ENCODE measurements at regions not wholly inside any gene's neighbourhood (a gene's known extent, or its start where the extent isn't known, plus 50 kb on each side); places are given as distances from the start of the nearest gene placed in this dataset.
A peak's percentile ranks its signal among the peaks of the same experiment; 100 is the strongest.
"Not testable (repeated sequence)": the region's sequence is repeated elsewhere in the genome, so short reads cannot be mapped to it uniquely, and the experiment has no call there.

DNA sequence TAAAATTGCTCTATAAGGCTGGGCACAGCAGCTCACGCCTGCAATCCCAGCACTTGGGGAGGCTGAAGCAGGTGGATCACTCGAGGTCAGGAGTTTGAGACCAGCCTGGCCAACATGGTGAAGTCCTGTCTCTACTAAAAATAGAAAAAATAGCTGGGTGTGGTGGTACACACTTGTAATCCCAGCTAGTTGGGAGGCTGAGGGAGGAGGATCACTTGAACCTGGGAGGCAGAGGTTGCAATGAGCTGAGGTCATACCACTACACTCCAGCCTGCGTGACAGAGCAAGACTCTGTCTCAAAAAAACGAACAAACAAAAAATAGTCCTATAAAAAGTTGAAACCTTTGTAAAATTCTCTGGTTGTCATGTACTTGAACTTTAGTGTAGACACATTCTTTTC is 93.0 kb upstream of the KIF26B start:
- DNase-seq (ENCODE audit: low read depth): not testable (repeated sequence)

- DNase-seq (ENCODE audit: low read depth): peak; percentile 66
Measured at GRCh38 chr1:245060684-245061374, 94.0 kb upstream of the KIF26B start.

GRCh38 chr1:245059806-245060424 is 94.9 kb upstream of the KIF26B start:
- DNase-seq (ENCODE audit: low read depth): no peak

DNA sequence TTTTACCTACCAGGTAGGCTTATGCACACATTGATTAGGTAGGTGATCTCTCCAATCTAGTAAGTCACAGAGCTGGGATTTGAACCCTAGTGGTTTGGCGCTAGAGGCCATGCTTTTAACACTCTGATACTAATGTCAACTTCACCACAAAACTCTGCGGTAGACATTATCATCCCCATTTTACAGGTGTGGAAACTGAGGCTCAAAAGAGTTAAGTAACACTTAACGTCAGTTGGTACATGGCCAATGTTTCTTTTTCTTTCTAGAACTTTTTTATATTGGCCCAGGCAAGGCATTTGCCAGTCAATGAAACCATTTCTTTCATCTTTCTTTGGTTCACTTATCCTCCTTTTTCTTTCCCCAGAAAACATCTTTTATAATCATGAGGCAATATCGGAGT is 95.9 kb upstream of the KIF26B start:
- DNase-seq (ENCODE audit: low read depth): no peak

DNA sequence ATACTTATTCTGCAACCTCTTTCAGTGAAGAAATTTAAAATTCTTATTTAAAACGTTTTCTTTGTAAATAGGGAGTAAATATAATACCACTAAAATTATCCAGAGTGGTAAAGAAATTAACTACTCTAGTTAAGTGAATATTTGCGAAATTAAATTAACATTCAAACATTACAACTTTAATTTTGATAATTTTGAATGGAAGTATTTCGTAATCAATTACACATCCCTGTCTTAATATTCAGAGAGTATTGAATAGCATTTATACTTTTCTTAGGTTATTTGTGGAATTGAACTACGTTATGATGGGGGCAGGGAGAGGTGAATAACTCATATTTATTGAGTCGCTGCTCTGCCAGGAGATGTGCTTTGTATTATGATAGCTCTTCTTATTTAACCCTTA is 96.3 kb upstream of the KIF26B start:
- no peak for DNase-seq (ENCODE audit: low read depth)

DNA sequence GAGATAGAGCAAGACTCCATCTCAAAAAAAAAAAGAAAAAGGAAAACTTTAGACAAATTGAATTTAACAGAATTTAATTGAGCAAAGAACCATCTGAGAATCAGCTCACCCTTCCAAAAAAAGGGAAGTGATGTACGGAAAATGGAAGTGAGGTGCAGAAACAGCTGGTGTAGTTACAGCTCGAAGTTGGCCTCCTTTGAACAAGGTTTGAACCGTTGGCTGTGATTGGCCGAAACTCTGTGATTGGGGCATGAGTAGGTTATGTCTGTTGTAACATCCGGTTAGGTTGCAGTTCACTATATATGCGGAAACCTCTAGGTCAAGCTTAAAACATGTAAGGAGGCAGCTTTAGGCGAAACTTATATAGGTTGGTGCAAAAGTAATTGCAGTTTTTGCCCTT is 97.9 kb upstream of the KIF26B start:
- no peak for DNase-seq (ENCODE audit: low read depth)

GRCh38 chr1:245056296-245056695 is 98.5 kb upstream of the KIF26B start:
- DNase-seq (ENCODE audit: low read depth): not testable (repeated sequence)

GRCh38 chr1:245055752-245056151 is 99.0 kb upstream of the KIF26B start:
- DNase-seq (ENCODE audit: low read depth): no peak

- no peak for DNase-seq (ENCODE audit: low read depth)
Measured at GRCh38 chr1:245054507-245055270, 100.1 kb upstream of the KIF26B start.

- no peak for DNase-seq (ENCODE audit: low read depth)
Measured at GRCh38 chr1:245054105-245054504, 100.7 kb upstream of the KIF26B start.

DNA sequence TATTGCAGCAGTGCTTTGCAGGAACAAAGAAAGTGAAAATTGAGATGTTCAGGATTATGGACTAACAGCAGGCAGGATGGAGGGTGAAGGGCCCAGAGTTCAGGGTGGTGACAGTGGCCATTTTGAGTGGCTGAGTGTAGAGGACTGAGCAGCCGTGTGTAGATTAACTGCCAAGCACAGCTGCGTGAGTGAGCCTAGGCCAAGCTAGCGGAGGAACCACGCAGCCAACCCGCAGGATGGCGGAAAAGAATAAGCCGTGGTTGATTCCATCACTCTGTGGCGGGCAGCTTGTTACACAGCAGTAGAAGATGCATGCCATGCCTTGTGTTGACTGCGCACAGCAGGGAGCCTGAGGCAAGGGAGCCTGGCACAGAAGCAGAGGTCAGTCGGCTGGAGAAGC is 102.5 kb upstream of the KIF26B start:
- no peak for DNase-seq (ENCODE audit: low read depth)

- no peak for DNase-seq (ENCODE audit: low read depth)
Measured at GRCh38 chr1:245051349-245052221, 103.2 kb upstream of the KIF26B start.

GRCh38 chr1:245046769-245047168 is 108.0 kb upstream of the KIF26B start:
- no peak for DNase-seq (ENCODE audit: low read depth)

GRCh38 chr1:245046315-245046714 is 108.5 kb upstream of the KIF26B start:
- no peak for DNase-seq (ENCODE audit: low read depth)

DNA sequence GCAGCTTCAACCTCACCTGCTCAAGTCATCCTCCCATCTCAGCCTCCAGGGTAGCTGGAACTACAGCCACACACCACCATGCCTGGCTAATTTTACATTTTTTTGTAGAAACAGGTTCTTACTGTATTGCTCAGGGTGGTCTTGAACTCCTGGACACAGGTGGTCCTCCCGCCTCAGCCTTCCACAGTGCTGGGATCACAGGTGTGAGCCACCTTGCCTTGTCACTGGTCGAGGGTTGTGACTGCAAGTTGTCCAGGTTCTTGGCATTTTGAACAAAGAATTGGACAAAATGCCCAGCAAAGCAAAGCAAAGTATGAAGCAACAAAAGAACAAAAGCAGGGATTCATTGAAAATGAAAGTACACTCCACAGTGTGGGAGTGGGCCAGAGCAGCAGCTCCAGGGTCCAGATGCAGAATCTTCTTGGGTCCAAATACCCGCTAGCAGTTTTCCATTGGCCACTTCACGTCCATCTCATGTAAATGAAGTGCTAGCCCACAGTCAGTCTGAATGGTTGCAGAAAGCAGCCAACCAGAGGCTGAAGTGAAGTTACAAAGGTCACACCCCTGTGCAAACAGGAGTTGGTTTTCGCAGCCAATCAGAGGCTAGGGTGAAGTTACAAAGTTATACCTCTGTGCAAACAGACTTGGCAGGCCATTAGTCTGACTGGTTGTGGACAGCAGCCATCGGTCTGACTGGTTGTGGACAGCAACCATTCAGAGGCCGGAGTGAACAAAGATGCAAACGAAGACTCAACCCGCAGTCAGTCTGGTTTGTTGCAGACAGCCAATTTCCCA is 109.5 kb upstream of the KIF26B start:
- peak; percentile 6 for DNase-seq (ENCODE audit: low read depth)

DNA sequence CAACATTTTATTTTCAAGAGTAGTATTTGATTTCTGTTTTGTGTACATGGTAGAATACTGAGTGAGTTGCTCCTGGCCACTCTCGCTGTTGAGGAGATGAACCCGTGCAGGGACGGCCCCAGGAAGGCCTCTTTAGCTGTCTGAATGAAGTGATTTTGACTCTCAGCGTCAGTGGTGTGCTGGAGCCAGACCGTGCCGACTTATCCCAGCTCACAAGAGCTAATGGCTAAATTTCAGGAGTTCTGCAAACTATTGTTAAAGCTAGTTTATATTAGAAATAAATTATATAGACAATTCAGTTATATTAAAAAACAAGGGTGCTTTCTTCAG is 111.2 kb upstream of the KIF26B start:
- no peak for DNase-seq (ENCODE audit: low read depth)

GRCh38 chr1:245041058-245041698 is 113.6 kb upstream of the KIF26B start:
- DNase-seq (ENCODE audit: low read depth): no peak

GRCh38 chr1:245039196-245039595 is 115.6 kb upstream of the KIF26B start:
- DNase-seq (ENCODE audit: low read depth): no peak

DNA sequence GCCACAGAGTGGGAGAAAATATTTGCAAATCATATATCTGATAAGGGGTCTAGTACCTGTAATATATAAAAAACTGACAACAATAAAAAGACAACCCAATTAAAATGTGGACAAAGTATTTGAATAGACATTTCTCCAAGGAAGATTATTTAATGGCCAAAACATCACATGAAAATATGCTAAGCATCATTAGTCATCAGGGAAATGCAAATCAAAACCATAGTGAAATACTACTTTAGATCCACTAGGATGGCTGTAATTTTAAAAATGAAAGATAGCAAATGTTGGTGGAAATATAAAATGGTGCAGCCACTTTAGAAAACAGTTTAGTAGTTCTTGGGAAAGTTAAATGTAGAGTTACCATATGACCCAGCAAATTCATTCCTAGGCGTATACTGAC is 118.7 kb upstream of the KIF26B start:
- no peak for DNase-seq (ENCODE audit: low read depth)

- DNase-seq (ENCODE audit: low read depth): no peak
Measured at GRCh38 chr1:245031041-245031440, 123.7 kb upstream of the KIF26B start.

DNA sequence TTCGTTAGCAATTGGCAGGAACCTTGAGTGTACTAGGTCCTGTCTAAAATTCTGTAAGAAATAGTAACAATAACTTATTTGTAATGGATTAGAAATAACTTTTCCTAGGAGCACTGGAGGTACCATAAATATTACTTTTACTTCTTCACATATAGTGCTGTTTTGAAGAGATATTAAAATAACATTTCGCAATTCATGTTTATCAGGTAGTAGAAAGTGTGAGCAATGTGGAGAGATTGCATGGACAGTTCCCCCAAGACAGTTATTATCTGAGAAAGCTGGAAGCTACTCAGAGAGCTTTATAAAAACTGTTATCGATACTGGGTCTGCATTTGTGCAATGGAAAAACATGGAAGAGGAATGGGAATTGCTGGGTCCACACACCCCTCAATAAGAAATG is 128.5 kb upstream of the KIF26B start:
- DNase-seq (ENCODE audit: low read depth): no peak
